ENCODE measurements at regions not wholly inside any gene's neighbourhood (a gene's known extent, or its start where the extent isn't known, plus 50 kb on each side); places are given as distances from the start of the nearest gene placed in this dataset.

GRCh38 chr13:82803341-82803740 is 1078.9 kb downstream of the SLITRK1 start:
- Histone ChIP-seq H3K9me3 (no peaks in the 10 kb centered on the region), H3K4me1 (no peaks in the 10 kb centered on the region), H3K27ac (no peak overlapping the region), H3K4me3 (no peak overlapping the region), H3K4me2 (no peak overlapping the region)
- DNase-seq (ENCODE audit: low read depth in 1 of 2, low spot score in 1 of 2) (no peak), FAIRE-seq (no peak), ATAC-seq (no peak)
- 70% methylated on average over 1 of the region's 1 CpG for WGBS (ENCODE audit: missing lambda C conversion rate)
- ChIA-PET CTCF (no interaction called here), POLR2A (no interaction called here)
- TF ChIP-seq GATA3 (IDR thresholded peaks at IDR 0.05; ENCODE audit: borderline replicate concordance), result no peak
- TF ChIP-seq E2F6 (IDR thresholded peaks at IDR 0.05; ENCODE audit: borderline replicate concordance, low read depth), result no peak
- no peak for TF ChIP-seq HOXA7 (CRISPR knock-in tag; IDR thresholded peaks at IDR 0.05)

- ChIA-PET POLR2A (no interaction called here), CTCF (no interaction called here)
- Histone ChIP-seq H3K4me3 (no peak overlapping the region), H3K27ac (no peak overlapping the region), H3K9me3 (no peaks in the 10 kb centered on the region), H3K4me1 (no peaks in the 10 kb centered on the region), H3K4me2 (no peak overlapping the region)
- DNase-seq (ENCODE audit: low read depth in 1 of 2, low spot score in 1 of 2), result no peak
- no peak for TF ChIP-seq KDM5A (IDR thresholded peaks at IDR 0.05)
- TF ChIP-seq CHD4 (IDR thresholded peaks at IDR 0.05; ENCODE audit: borderline replicate concordance), result no peak
- no peak for TF ChIP-seq PHF8 (IDR thresholded peaks at IDR 0.05; ENCODE audit: borderline replicate concordance, low read depth)
- no peak for TF ChIP-seq MYC (IDR thresholded peaks at IDR 0.05; ENCODE audit: borderline replicate concordance, low read length)
- TF ChIP-seq ZFP36 (IDR thresholded peaks at IDR 0.05; ENCODE audit: borderline replicate concordance, partially characterized antibody), result no peak
- no peak for TF ChIP-seq SREBF2 (IDR thresholded peaks at IDR 0.05)
- TF ChIP-seq RAD21 (conservative IDR thresholded peaks at IDR 0.05 in 1 of 2, IDR thresholded peaks at IDR 0.05 in 1 of 2), result no peak
- no peak for TF ChIP-seq TP53 (CRISPR knock-in tag; IDR thresholded peaks at IDR 0.05)
- TF ChIP-seq BCL3 (IDR thresholded peaks at IDR 0.05), result no peak
- ATAC-seq, result no peak
- no peak for FAIRE-seq
- 20% methylated on average over 3 of the region's 3 CpGs for WGBS (ENCODE audit: missing lambda C conversion rate)
These were observed 1079.7 kb downstream of the SLITRK1 start for GRCh38 chr13:82802528-82802927.

GRCh38 chr13:82800391-82800790 is 1081.9 kb downstream of the SLITRK1 start:
- H3K4me2 ChIP-seq, result no peak overlapping the region
- DNase-seq (ENCODE audit: low read depth in 1 of 2, low spot score in 1 of 2) (no peak), FAIRE-seq (no peak), ATAC-seq (no peak)
- H3K27ac ChIP-seq, result no peak overlapping the region
- ChIA-PET POLR2A (no interaction called here), CTCF (no interaction called here)
- WGBS (ENCODE audit: missing lambda C conversion rate), result 4% methylated on average over 2 of the region's 2 CpGs
- no peak overlapping the region for H3K4me3 ChIP-seq
- TF ChIP-seq CBX2 (IDR thresholded peaks at IDR 0.05; ENCODE audit: borderline replicate concordance, low read depth) (no peak), ESRRA (IDR thresholded peaks at IDR 0.05; ENCODE audit: borderline replicate concordance, low read length) (no peak), RFX5 (IDR thresholded peaks at IDR 0.05) (no peak), HOXA7 (CRISPR knock-in tag; IDR thresholded peaks at IDR 0.05) (no peak), HES2 (IDR thresholded peaks at IDR 0.05) (no peak), PHF8 (IDR thresholded peaks at IDR 0.05; ENCODE audit: borderline replicate concordance, low read depth) (no peak), TP53 (CRISPR knock-in tag; IDR thresholded peaks at IDR 0.05) (no peak), SREBF2 (IDR thresholded peaks at IDR 0.05) (no peak), FOXS1 (CRISPR knock-in tag; IDR thresholded peaks at IDR 0.05) (no peak)
- no peaks in the 10 kb centered on the region for H3K4me1 ChIP-seq
- no peaks in the 10 kb centered on the region for H3K9me3 ChIP-seq

GRCh38 chr13:82797876-82798275 is 1084.4 kb downstream of the SLITRK1 start:
- TF ChIP-seq BHLHE40 (IDR thresholded peaks at IDR 0.05; ENCODE audit: low read depth, low read length), result no peak
- TF ChIP-seq EHMT2 (IDR thresholded peaks at IDR 0.05; ENCODE audit: low read depth), result no peak
- no peak for TF ChIP-seq HOXA7 (CRISPR knock-in tag; IDR thresholded peaks at IDR 0.05)
- TF ChIP-seq HEYL (CRISPR knock-in tag; IDR thresholded peaks at IDR 0.05), result no peak
- Histone ChIP-seq H3K9me3 (no peaks in the 10 kb centered on the region), H3K4me1 (no peaks in the 10 kb centered on the region), H3K4me3 (no peak overlapping the region), H3K27ac (no peak overlapping the region), H3K4me2 (no peak overlapping the region)
- WGBS (ENCODE audit: missing lambda C conversion rate), result 0% methylated on average over 1 of the region's 1 CpG
- FAIRE-seq (no peak), DNase-seq (ENCODE audit: low read depth in 1 of 2, low spot score in 1 of 2) (no peak), ATAC-seq (no peak)
- ChIA-PET CTCF (no interaction called here), POLR2A (no interaction called here)

Data from A549 (cell line).